Large intestine (tissue), 3 donors: ENCODE measurements at regions not wholly inside any gene's neighbourhood (a gene's known extent, or its start where the extent isn't known, plus 50 kb on each side); places are given as distances from the start of the nearest gene placed in this dataset.
A peak's percentile ranks its signal among the peaks of the same experiment; 100 is the strongest.

Experiments used
- DNase-seq, 2 donors: peaks; one replicate each; pipeline versions ENCODE4 v3.0.0 to v3.0.0-alpha.2; 2013
- H3K27ac ChIP-seq: one replicate; pipeline ENCODE4 v1.5.1; 2013; ENCODE audit warnings: low read length
- H3K27me3 ChIP-seq: 2 replicates; pipeline ENCODE4 v1.6.1; 2013; ENCODE audit warnings: low read length; ENCODE audit not compliant: control insufficient read depth, insufficient read depth
- H3K36me3 ChIP-seq: 2 replicates; pipeline ENCODE4 v1.6.1; 2013; ENCODE audit warnings: low read length; ENCODE audit not compliant: control insufficient read depth, insufficient read depth
- H3K4me1 ChIP-seq: one replicate; pipeline ENCODE4 v1.6.1; 2013; ENCODE audit warnings: low read length; ENCODE audit not compliant: control insufficient read depth, insufficient read depth
- H3K4me3 ChIP-seq: one replicate; pipeline ENCODE4 v1.5.1; 2013; ENCODE audit warnings: low read length
- H3K9me3 ChIP-seq: one replicate; pipeline ENCODE4 v1.6.1; 2013; ENCODE audit warnings: mild to moderate bottlenecking, low read depth, low read length, moderate library complexity; ENCODE audit not compliant: control insufficient read depth
- WGBS: methylation state at CpG from one replicate; pipeline ENCODE4 v1.1.5; 2013; ENCODE audit warnings: low lambda C conversion rate; ENCODE audit not compliant: insufficient coverage; 5-methylcytosine and 5-hydroxymethylcytosine counted together

- peak in 1 of 2 donors; percentile 17 for DNase-seq
- Histone ChIP-seq H3K27me3 (no peaks in the 10 kb centered on the region), H3K4me3 (no peak overlapping the region), H3K27ac (no peak overlapping the region), H3K9me3 (no peaks in the 10 kb centered on the region), H3K36me3 (no peaks in the 10 kb centered on the region), H3K4me1 (no peaks in the 10 kb centered on the region)
- WGBS = 62% methylated on average over 2 of the region's 4 CpGs
Measured at GRCh38 chr13:39952249-39953233, 297.1 kb downstream of the COG6 start.

DNA sequence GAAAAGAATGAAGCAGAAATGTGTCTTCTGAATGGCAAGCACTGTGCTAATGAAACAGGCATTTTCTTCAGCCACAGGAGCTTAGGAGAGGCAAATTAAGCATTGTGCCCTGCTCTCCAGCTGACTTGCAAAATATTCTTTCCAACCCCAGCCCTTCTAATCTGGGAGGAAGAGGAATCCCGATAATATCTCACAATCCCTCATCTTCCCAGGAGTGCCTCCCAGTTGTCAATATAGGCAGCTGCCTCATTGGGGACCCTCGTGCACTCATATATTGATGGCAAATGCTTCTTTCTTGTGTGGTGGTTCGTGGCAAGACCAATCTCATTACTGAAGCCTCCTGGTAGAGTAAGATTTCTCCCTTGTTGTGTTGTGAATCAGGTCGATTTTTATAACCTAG is 299.0 kb downstream of the COG6 start:
- H3K27me3 ChIP-seq = no peaks in the 10 kb centered on the region
- no peak overlapping the region for H3K27ac ChIP-seq
- no peaks in the 10 kb centered on the region for H3K4me1 ChIP-seq
- H3K4me3 ChIP-seq = no peak overlapping the region
- no peaks in the 10 kb centered on the region for H3K9me3 ChIP-seq
- no peak for DNase-seq
- WGBS = 72% methylated on average over 2 of the region's 4 CpGs
- no peaks in the 10 kb centered on the region for H3K36me3 ChIP-seq

DNA sequence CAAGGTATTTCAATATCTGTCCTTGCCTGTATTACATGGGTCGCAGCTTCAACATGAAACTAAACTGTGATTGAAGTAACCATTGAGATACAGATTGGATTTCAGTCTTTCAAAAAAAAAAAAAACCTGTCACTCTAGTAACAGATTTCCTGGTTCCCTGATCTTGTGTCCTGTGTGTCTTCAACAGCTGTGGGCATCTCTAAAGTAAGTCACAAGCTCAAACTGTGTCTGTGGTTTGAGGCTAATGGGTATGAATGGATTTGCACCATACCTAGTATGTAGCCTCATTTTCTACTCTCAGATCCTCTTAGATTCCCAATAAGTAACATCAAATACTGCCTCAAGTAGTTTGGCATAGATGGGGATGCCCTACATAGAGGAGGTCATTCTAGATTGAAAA is 300.1 kb downstream of the COG6 start:
- H3K4me1 ChIP-seq = no peaks in the 10 kb centered on the region
- H3K9me3 ChIP-seq = no peaks in the 10 kb centered on the region
- H3K27ac ChIP-seq = no peak overlapping the region
- WGBS = no CpG with 5 or more reads among the region's 1 CpG
- H3K36me3 ChIP-seq = no peaks in the 10 kb centered on the region
- H3K4me3 ChIP-seq = no peak overlapping the region
- H3K27me3 ChIP-seq = no peaks in the 10 kb centered on the region
- DNase-seq = no peak

- no peak overlapping the region for H3K27ac ChIP-seq
- DNase-seq = no peak
- no peaks in the 10 kb centered on the region for H3K36me3 ChIP-seq
- H3K4me3 ChIP-seq = no peak overlapping the region
- no peaks in the 10 kb centered on the region for H3K4me1 ChIP-seq
- H3K9me3 ChIP-seq = no peaks in the 10 kb centered on the region
- 100% methylated on average over 1 of the region's 2 CpGs for WGBS
- no peaks in the 10 kb centered on the region for H3K27me3 ChIP-seq
Measured at GRCh38 chr13:39956036-39956435, 300.6 kb downstream of the COG6 start.

DNA sequence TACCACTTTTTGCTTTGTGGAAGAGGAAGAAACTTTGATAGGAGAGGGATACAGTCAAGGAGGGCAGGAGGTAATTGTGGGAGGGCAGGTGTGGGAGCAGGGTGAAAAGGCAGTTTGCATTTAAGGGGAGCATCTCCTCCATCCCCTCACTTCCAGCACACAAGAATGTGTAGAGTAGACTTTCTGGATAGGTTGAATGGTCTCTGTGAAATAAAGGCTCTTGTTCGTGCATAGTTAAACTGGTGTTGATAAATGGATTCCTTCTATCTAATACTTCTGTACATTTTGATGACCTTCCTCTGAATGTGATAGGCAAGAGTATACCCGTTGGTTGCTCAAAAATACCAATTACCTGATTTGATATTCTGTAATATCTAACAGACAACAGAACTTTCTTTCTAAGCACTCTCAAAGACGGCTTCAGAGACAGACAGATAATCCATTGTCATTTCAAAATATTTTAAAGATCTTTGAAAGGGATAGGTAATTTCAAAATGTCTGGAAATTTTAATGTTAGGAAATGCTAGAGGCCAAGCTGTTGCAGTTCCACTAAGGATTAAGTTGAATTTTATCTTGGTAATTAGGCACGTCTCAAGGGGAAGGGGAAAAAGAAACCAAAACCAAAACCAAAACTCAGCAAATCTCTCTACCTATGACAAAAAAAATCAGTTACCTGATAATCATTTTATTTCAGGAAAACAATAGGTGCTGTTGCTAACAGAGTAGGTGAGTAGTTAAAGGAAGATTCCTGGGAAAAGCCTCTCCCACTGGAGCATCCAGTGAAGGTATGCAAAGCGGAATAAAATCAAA is 302.6 kb downstream of the COG6 start:
- 82% methylated on average over 3 of the region's 5 CpGs for WGBS
- Histone ChIP-seq H3K4me1 (no peaks in the 10 kb centered on the region), H3K9me3 (no peaks in the 10 kb centered on the region), H3K27ac (no peak overlapping the region), H3K27me3 (no peaks in the 10 kb centered on the region), H3K4me3 (no peak overlapping the region), H3K36me3 (no peaks in the 10 kb centered on the region)
- no peak for DNase-seq

DNA sequence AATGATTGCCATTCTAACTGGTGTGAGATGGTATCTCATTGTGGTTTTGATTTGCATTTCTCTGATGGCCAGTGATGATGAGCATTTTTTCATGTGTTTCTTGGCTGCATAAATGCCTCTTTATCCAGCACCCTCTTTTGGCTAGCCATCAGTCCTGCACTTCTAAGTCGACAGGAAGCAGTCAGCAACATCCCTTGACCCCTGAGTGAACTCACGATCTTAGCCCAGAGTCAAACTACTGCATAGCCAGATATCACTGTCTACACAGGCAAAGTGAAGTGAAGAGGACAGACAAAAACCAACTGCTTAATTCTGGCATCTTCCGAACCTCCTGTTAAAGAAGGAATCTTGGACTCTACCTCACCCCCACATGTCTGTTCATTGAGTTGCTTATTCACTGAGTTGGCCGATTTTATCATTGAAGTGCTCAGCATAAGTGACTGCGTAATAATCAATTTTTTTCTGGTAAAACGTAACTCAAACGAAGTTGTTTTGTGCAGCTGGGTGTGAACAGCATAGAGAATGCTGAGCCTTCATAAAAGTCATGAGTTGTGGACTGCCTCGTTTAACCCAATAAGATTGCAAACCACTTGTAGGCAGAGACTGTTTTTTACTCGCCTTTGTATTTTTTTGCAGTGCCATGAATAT is 304.2 kb downstream of the COG6 start:
- no CpG with 5 or more reads among the region's 9 CpGs for WGBS
- Histone ChIP-seq H3K27ac (no peak overlapping the region), H3K4me3 (no peak overlapping the region), H3K27me3 (no peaks in the 10 kb centered on the region), H3K9me3 (no peaks in the 10 kb centered on the region), H3K4me1 (no peaks in the 10 kb centered on the region), H3K36me3 (no peaks in the 10 kb centered on the region)
- no peak for DNase-seq

DNA sequence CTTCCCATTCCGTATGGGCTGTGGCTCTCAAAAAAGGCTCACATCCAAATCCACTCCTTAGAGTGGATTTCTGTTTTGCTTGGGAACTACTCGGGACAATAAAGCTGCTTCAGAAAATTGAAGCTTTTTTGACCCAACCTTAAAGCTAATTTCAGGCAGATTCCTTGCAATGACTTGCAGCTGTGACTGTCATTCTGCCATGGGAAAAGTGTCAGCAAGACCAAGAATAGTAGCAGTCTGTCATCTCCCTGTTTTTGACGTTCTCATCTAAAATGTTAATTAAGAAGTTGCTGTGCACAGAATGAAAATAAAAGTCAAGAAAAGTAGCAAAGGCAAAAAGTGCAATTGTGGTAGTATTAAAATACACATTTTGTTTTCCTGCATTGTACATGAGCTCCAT is 304.7 kb downstream of the COG6 start:
- Histone ChIP-seq H3K27ac (no peak overlapping the region), H3K4me3 (no peak overlapping the region), H3K36me3 (no peaks in the 10 kb centered on the region), H3K4me1 (no peaks in the 10 kb centered on the region), H3K9me3 (no peaks in the 10 kb centered on the region), H3K27me3 (no peaks in the 10 kb centered on the region)
- DNase-seq = no peak
- WGBS = 65% methylated on average over 2 of the region's 3 CpGs

- Histone ChIP-seq H3K36me3 (no peaks in the 10 kb centered on the region), H3K9me3 (no peaks in the 10 kb centered on the region), H3K4me3 (no peak overlapping the region), H3K27me3 (no peaks in the 10 kb centered on the region), H3K4me1 (no peaks in the 10 kb centered on the region), H3K27ac (no peak overlapping the region)
- WGBS = no CpG with 5 or more reads among the region's 1 CpG
- no peak for DNase-seq
Measured at GRCh38 chr13:39961036-39961435, 305.6 kb downstream of the COG6 start.

GRCh38 chr13:39963612-39964011 is 308.1 kb downstream of the COG6 start:
- WGBS = 100% methylated on average over 1 of the region's 1 CpG
- Histone ChIP-seq H3K27ac (no peak overlapping the region), H3K27me3 (no peaks in the 10 kb centered on the region)

GRCh38 chr13:39965309-39965708 is 309.8 kb downstream of the COG6 start:
- H3K4me3 ChIP-seq = no peak overlapping the region
- no peak for DNase-seq
- no peak overlapping the region for H3K27ac ChIP-seq
- no CpG with 5 or more reads among the region's 3 CpGs for WGBS
- no peaks in the 10 kb centered on the region for H3K36me3 ChIP-seq
- no peaks in the 10 kb centered on the region for H3K9me3 ChIP-seq
- no peaks in the 10 kb centered on the region for H3K4me1 ChIP-seq
- no peaks in the 10 kb centered on the region for H3K27me3 ChIP-seq

More at GRCh38 chr13:39963612-39964011, 308.1 kb downstream of the COG6 start:
- H3K4me3 ChIP-seq = no peak overlapping the region
- no peaks in the 10 kb centered on the region for H3K36me3 ChIP-seq
- H3K4me1 ChIP-seq = no peaks in the 10 kb centered on the region
- no peaks in the 10 kb centered on the region for H3K9me3 ChIP-seq
- no peak for DNase-seq
